ENCODE measurements at regions not wholly inside any gene's neighbourhood (a gene's known extent, or its start where the extent isn't known, plus 50 kb on each side); places are given as distances from the start of the nearest gene placed in this dataset.

DNA sequence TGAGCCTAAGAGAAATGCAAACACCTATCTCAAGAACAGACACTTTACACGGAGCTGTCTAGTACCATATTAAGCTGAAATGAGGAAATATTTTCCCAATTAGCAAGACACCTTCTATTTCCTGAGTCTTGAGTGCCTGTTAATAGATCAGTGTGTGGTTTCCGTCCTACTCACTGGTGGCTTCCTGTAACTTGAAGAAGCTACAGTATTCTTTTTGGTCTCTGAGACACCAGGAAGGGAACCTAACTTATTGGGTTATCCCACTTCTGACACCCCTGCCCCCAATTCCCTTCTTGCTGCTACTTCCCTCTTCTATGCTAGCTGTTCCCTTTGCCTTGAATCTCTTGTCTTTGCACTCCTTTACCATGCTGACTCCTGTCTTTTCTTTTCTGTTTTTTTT lies 92.7 kb downstream of the FDX1 start:
- TF ChIP-seq, protein P1, sequence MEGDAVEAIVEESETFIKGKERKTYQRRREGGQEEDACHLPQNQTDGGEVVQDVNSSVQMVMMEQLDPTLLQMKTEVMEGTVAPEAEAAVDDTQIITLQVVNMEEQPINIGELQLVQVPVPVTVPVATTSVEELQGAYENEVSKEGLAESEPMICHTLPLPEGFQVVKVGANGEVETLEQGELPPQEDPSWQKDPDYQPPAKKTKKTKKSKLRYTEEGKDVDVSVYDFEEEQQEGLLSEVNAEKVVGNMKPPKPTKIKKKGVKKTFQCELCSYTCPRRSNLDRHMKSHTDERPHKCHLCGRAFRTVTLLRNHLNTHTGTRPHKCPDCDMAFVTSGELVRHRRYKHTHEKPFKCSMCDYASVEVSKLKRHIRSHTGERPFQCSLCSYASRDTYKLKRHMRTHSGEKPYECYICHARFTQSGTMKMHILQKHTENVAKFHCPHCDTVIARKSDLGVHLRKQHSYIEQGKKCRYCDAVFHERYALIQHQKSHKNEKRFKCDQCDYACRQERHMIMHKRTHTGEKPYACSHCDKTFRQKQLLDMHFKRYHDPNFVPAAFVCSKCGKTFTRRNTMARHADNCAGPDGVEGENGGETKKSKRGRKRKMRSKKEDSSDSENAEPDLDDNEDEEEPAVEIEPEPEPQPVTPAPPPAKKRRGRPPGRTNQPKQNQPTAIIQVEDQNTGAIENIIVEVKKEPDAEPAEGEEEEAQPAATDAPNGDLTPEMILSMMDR (IDR thresholded peaks at IDR 0.05 in 4 of 5, conservative IDR thresholded peaks at IDR 0.05 in 1 of 5), result no peak
- TF ChIP-seq POLR2A (IDR thresholded peaks at IDR 0.05), result no peak
